Thyroid gland (tissue), 4 donors: ENCODE measurements at regions not wholly inside any gene's neighbourhood (a gene's known extent, or its start where the extent isn't known, plus 50 kb on each side); places are given as distances from the start of the nearest gene placed in this dataset.

Source experiments
- DNase-seq, 2 donors: peaks; one replicate each; pipeline ENCODE4 v3.0.0-alpha.2; 2019
- H3K27ac ChIP-seq, 3 donors: fragments of 200-600 bp; sonication (generic); 1 replicate in 2 of 3; 2 replicates in 1 of 3; pipeline ENCODE4 v1.5.1; 2016 to 2019; ENCODE audit warnings: mild to moderate bottlenecking in 1 of 3, moderate library complexity in 1 of 3
- H3K27me3 ChIP-seq: fragments of 200-600 bp; sonication (generic); one replicate; pipeline ENCODE4 v1.5.1; 2019
- H3K36me3 ChIP-seq, 2 donors: fragments of 200-600 bp; sonication (generic); one replicate each; pipeline ENCODE4 v1.5.1; 2016 to 2019
- H3K4me1 ChIP-seq, 2 donors: fragments of 200-600 bp; sonication (generic); one replicate each; pipeline ENCODE4 v1.5.1; 2017 to 2019
- H3K4me3 ChIP-seq, 3 donors: fragments of 200-600 bp; sonication (generic); replicated peaks in 1 of 3; 1 replicate in 2 of 3; 2 replicates in 1 of 3; pipeline ENCODE4 v1.5.1; 2016; ENCODE audit warnings: mild to moderate bottlenecking in 1 of 3
- H3K9me3 ChIP-seq: fragments of 200-600 bp; sonication (generic); one replicate; pipeline ENCODE4 v1.5.1; 2017
- CTCF ChIP-seq, 6 experiments: fragments of 200-600 bp in 3 of 6; fragments of 450-650 bp in 3 of 6; sonication (generic) in 3 of 6; IDR thresholded peaks; one replicate each; pipeline ENCODE4 v1.5.1; 2016 to 2019; ENCODE audit warnings: antibody characterized with exemption in 6 of 6, mild to moderate bottlenecking in 2 of 6, inconsistent platforms in 1 of 6, moderate library complexity in 1 of 6
- POLR2A ChIP-seq, 2 donors: fragments of 450-650 bp; IDR thresholded peaks; one replicate each; pipeline ENCODE4 v1.6.1; 2017; ENCODE audit warnings: antibody characterized with exemption in 2 of 2, mild to moderate bottlenecking in 2 of 2, moderate library complexity in 1 of 2
- WGBS, 2 donors: methylation state at CpG; one replicate each; pipeline ENCODE4 v1.1.5; 2017; 5-methylcytosine and 5-hydroxymethylcytosine counted together
- intact Hi-C: fragments of 100-400 bp; cut with DNase I; formaldehyde crosslinking; loops from one replicate; pipeline ENCODE4 v1.15.1; 2023

GRCh38 chr4:166506051-166506450 is 633.0 kb downstream of the TLL1 start:
- H3K9me3 ChIP-seq = no peaks in the 10 kb centered on the region
- DNase-seq = no peak
- WGBS, 2 donors = 78 to 83% methylated on average over 3 of the region's 3 CpGs
- no peak overlapping the region for H3K27ac ChIP-seq
- H3K27me3 ChIP-seq = no peaks in the 10 kb centered on the region
- TF ChIP-seq POLR2A (IDR thresholded peaks at IDR 0.05) (no peak), CTCF (IDR thresholded peaks at IDR 0.05) (no peak)
- no peak overlapping the region for H3K4me3 ChIP-seq
- H3K36me3 ChIP-seq = no peaks in the 10 kb centered on the region
- H3K4me1 ChIP-seq = no peaks in the 10 kb centered on the region
- intact Hi-C loops = no loop called here

- no peak for TF ChIP-seq POLR2A (IDR thresholded peaks at IDR 0.05)
- H3K27me3 ChIP-seq = no peaks in the 10 kb centered on the region
- 66 to 73% methylated on average over 5 of the region's 5 CpGs for WGBS, 2 donors
- no peak for DNase-seq
- no peaks in the 10 kb centered on the region for H3K36me3 ChIP-seq
- H3K4me3 ChIP-seq = no peak overlapping the region
- intact Hi-C loops = no loop called here
- H3K27ac ChIP-seq = no peak overlapping the region
- H3K4me1 ChIP-seq = no peaks in the 10 kb centered on the region
- no peaks in the 10 kb centered on the region for H3K9me3 ChIP-seq
Measured at GRCh38 chr4:166512267-166512666, 639.2 kb downstream of the TLL1 start.

- TF ChIP-seq POLR2A (IDR thresholded peaks at IDR 0.05) = no peak
- no peak for TF ChIP-seq CTCF (IDR thresholded peaks at IDR 0.05)
- Histone ChIP-seq H3K4me3 (no peak overlapping the region), H3K4me1 (no peaks in the 10 kb centered on the region), H3K27me3 (no peaks in the 10 kb centered on the region), H3K27ac (no peak overlapping the region), H3K9me3 (no peaks in the 10 kb centered on the region), H3K36me3 (no peaks in the 10 kb centered on the region)
- DNase-seq = no peak
- intact Hi-C loops = no loop called here
- 86 to 95% methylated on average over 2 of the region's 2 CpGs for WGBS, 2 donors
Measured at GRCh38 chr4:166518315-166518714, 645.3 kb downstream of the TLL1 start.

- no peaks in the 10 kb centered on the region for H3K36me3 ChIP-seq
- no peaks in the 10 kb centered on the region for H3K9me3 ChIP-seq
- H3K27me3 ChIP-seq = no peaks in the 10 kb centered on the region
- intact Hi-C loops = no loop called here
- no peaks in the 10 kb centered on the region for H3K4me1 ChIP-seq
- H3K4me3 ChIP-seq = no peak overlapping the region
- H3K27ac ChIP-seq = no peak overlapping the region
- no peak for DNase-seq
- TF ChIP-seq CTCF (IDR thresholded peaks at IDR 0.05) = no peak
- no peak for TF ChIP-seq POLR2A (IDR thresholded peaks at IDR 0.05)
- WGBS, 2 donors = 49 to 53% methylated on average over 3 of the region's 3 CpGs
Measured at GRCh38 chr4:166518776-166519175, 645.7 kb downstream of the TLL1 start.

GRCh38 chr4:166519774-166520173 is 646.7 kb downstream of the TLL1 start:
- WGBS, 2 donors = 90 to 92% methylated on average over 5 of the region's 5 CpGs
- TF ChIP-seq POLR2A (IDR thresholded peaks at IDR 0.05) = no peak
- Histone ChIP-seq H3K4me1 (no peaks in the 10 kb centered on the region), H3K4me3 (no peak overlapping the region), H3K9me3 (no peaks in the 10 kb centered on the region), H3K27me3 (no peaks in the 10 kb centered on the region), H3K27ac (no peak overlapping the region), H3K36me3 (no peaks in the 10 kb centered on the region)
- no peak for DNase-seq
- intact Hi-C loops = no loop called here

GRCh38 chr4:166527500-166527899 is 654.5 kb downstream of the TLL1 start:
- intact Hi-C loops = no loop called here
- no peak overlapping the region for H3K27ac ChIP-seq
- WGBS, 2 donors = 75 to 81% methylated on average over 3 of the region's 3 CpGs
- TF ChIP-seq POLR2A (IDR thresholded peaks at IDR 0.05) (no peak), CTCF (IDR thresholded peaks at IDR 0.05) (no peak)
- H3K9me3 ChIP-seq = no peaks in the 10 kb centered on the region
- H3K36me3 ChIP-seq = no peaks in the 10 kb centered on the region
- DNase-seq = no peak
- H3K4me1 ChIP-seq = no peaks in the 10 kb centered on the region
- no peak overlapping the region for H3K4me3 ChIP-seq
- H3K27me3 ChIP-seq = no peaks in the 10 kb centered on the region
